Pancreas (tissue), 10 donors: ENCODE measurements at regions not wholly inside any gene's neighbourhood (a gene's known extent, or its start where the extent isn't known, plus 50 kb on each side); places are given as distances from the start of the nearest gene placed in this dataset.

Experiments
- ATAC-seq, 4 donors: fragments of 200-7000 bp; cut with Tn5 transposase; one replicate each; pipeline versions ENCODE4 v1.8.0 to v1.9.1; 2020; ENCODE audit warnings: mild to moderate bottlenecking in 4 of 4, moderate library complexity in 4 of 4
- DNase-seq, 6 donors: peaks; one replicate each; pipeline ENCODE4 v3.0.0-alpha.2; 2020
- FAIRE-seq: peaks from 2 replicates; lab custom pipeline; 2012; peaks lifted over from hg19 to GRCh38; lab: Jason Lieb, UNC
- H3K27ac ChIP-seq, 4 donors: fragments of 200-600 bp; sonication (generic); 1 replicate in 3 of 4; 2 replicates in 1 of 4; pipeline versions ENCODE4 v1.5.0 to v1.8.0; 2020
- H3K27me3 ChIP-seq, 4 donors: fragments of 200-600 bp; one replicate each; pipeline ENCODE4 v1.8.0; 2021
- H3K36me3 ChIP-seq, 3 donors: fragments of 200-600 bp; sonication (generic) in 1 of 3; one replicate each; pipeline versions ENCODE4 v1.5.0 to v1.8.0; 2020 to 2021
- H3K4me1 ChIP-seq, 3 donors: fragments of 200-600 bp; one replicate each; pipeline ENCODE4 v1.8.0; 2021
- H3K4me3 ChIP-seq, 4 donors: fragments of 200-600 bp; sonication (generic) in 2 of 4; one replicate each; pipeline versions ENCODE4 v1.5.0 to v1.8.0; 2020 to 2021
- H3K9me3 ChIP-seq, 4 donors: fragments of 200-600 bp; one replicate each; pipeline ENCODE4 v1.8.0; 2021
- CTCF ChIP-seq, 4 donors: fragments of 200-600 bp; sonication (generic) in 3 of 4; IDR thresholded peaks; one replicate each; pipeline versions ENCODE4 v1.5.0 to v1.8.0; 2021; ENCODE audit warnings: antibody characterized with exemption in 4 of 4
- WGBS, 2 donors: extraction: QIAGEN DNeasy Blood & Tissue Kit; methylation state at CpG; one replicate each; pipeline ENCODE4 v1.1.7; 2013; 5-methylcytosine and 5-hydroxymethylcytosine counted together
- intact Hi-C, 3 donors: fragments of 100-400 bp; cut with DNase I; formaldehyde crosslinking; loops; one replicate each; pipeline versions ENCODE4 v1.11.1 to v1.14.2; 2022
- donor health status: healthy with polysubstance abuse.
- donor health status: DM: no; HTN: no; CAD: no; lungs with moderate emphysema.
- donor health status: DM: no; HTN: no; CAD: no.
- donor health status: control.
- donor health status: control.
- donor health status: Bipolar disorder and iron deficiency.
- donor health status: DM: yes; HTN: yes; CAD: no.
- donor health status: DM: no; HTN: no; CAD: no.
- donor health status: DM: no; HTN: no; CAD: no.
- donor health status: DM: yes; HTN: yes; CAD: no.

- H3K27ac ChIP-seq, result no peak overlapping the region
- H3K4me3 ChIP-seq, result no peak overlapping the region
- H3K9me3 ChIP-seq, result no peaks in the 10 kb centered on the region
- TF ChIP-seq CTCF (IDR thresholded peaks at IDR 0.05), result no peak
- H3K4me1 ChIP-seq, result no peaks in the 10 kb centered on the region
- intact Hi-C loops, result no loop called here
- no peaks in the 10 kb centered on the region for H3K36me3 ChIP-seq
- WGBS, 2 donors, result 74 to 96% methylated on average over 1 of the region's 1 CpG
- FAIRE-seq (no peak), ATAC-seq (no peak), DNase-seq (no peak)
- no peaks in the 10 kb centered on the region for H3K27me3 ChIP-seq
These were observed 82.7 kb upstream of the TMLHE start for GRCh38 chrX:155695419-155695818.

- TF ChIP-seq CTCF (IDR thresholded peaks at IDR 0.05), result no peak
- WGBS, 2 donors, result 58 to 95% methylated on average over 5 of the region's 5 CpGs
- no peak for FAIRE-seq
These were observed 81.9 kb upstream of the TMLHE start for GRCh38 chrX:155694649-155695048.

GRCh38 chrX:155682834-155683233, 70.1 kb upstream of the TMLHE start:
- TF ChIP-seq CTCF (IDR thresholded peaks at IDR 0.05), result no peak
- no peaks in the 10 kb centered on the region for H3K4me1 ChIP-seq
- ATAC-seq (no peak), DNase-seq (no peak), FAIRE-seq (no peak)
- 35 to 60% methylated on average over 2 of the region's 2 CpGs for WGBS, 2 donors
- no peak overlapping the region for H3K4me3 ChIP-seq
- intact Hi-C loops, result no loop called here
- no peaks in the 10 kb centered on the region for H3K27me3 ChIP-seq
- H3K36me3 ChIP-seq, result no peaks in the 10 kb centered on the region
- H3K27ac ChIP-seq, result no peak overlapping the region
- H3K9me3 ChIP-seq, result no peaks in the 10 kb centered on the region

More at GRCh38 chrX:155694649-155695048, 81.9 kb upstream of the TMLHE start:
- DNase-seq, result no peak
- H3K4me3 ChIP-seq, result no peak overlapping the region
- intact Hi-C loops, result no loop called here
- no peak for ATAC-seq
- no peaks in the 10 kb centered on the region for H3K9me3 ChIP-seq
- H3K4me1 ChIP-seq, result no peaks in the 10 kb centered on the region
- H3K27ac ChIP-seq, result no peak overlapping the region
- H3K36me3 ChIP-seq, result no peaks in the 10 kb centered on the region
- H3K27me3 ChIP-seq, result no peaks in the 10 kb centered on the region

GRCh38 chrX:155679715-155680114, 67.0 kb upstream of the TMLHE start:
- WGBS, 2 donors, result 73 to 94% methylated on average over 4 of the region's 4 CpGs
- no peak for TF ChIP-seq CTCF (IDR thresholded peaks at IDR 0.05)
- Histone ChIP-seq H3K9me3 (no peaks in the 10 kb centered on the region), H3K4me3 (no peak overlapping the region), H3K27me3 (no peaks in the 10 kb centered on the region), H3K27ac (no peak overlapping the region), H3K36me3 (no peaks in the 10 kb centered on the region), H3K4me1 (no peaks in the 10 kb centered on the region)
- intact Hi-C loops, result no loop called here
- FAIRE-seq (no peak), ATAC-seq (no peak), DNase-seq (no peak)

- H3K27ac ChIP-seq, result no peak overlapping the region
- H3K9me3 ChIP-seq, result no peaks in the 10 kb centered on the region
- no peak for ATAC-seq
- DNase-seq, result no peak
- H3K4me3 ChIP-seq, result no peak overlapping the region
- no peaks in the 10 kb centered on the region for H3K4me1 ChIP-seq
- intact Hi-C loops, result no loop called here
- H3K36me3 ChIP-seq, result no peaks in the 10 kb centered on the region
- no peaks in the 10 kb centered on the region for H3K27me3 ChIP-seq
- no peak for FAIRE-seq
- no peak for TF ChIP-seq CTCF (IDR thresholded peaks at IDR 0.05)
These were observed 60.6 kb upstream of the TMLHE start for GRCh38 chrX:155673338-155673737.
